GM19328 (cell line): ENCODE measurements at regions not wholly inside any gene's neighbourhood (a gene's known extent, or its start where the extent isn't known, plus 50 kb on each side); places are given as distances from the start of the nearest gene placed in this dataset.

ENCODE experiments used
- ATAC-seq: cut with Tn5 transposase; IDR thresholded peaks from one replicate; pipeline ENCODE4 v1.9.1; 2021; ENCODE audit warnings: mild to moderate bottlenecking, moderate library complexity; ENCODE audit not compliant: unreplicated experiment

- ATAC-seq: no peak
Observed at GRCh38 chr4:186927624-186928023, 204.0 kb upstream of the FAT1 start.

- no peak for ATAC-seq
Observed at GRCh38 chr4:186930024-186930423, 206.4 kb upstream of the FAT1 start.

- ATAC-seq: no peak
Observed at GRCh38 chr4:186931519-186931918, 207.9 kb upstream of the FAT1 start.

- ATAC-seq: no peak
Observed at GRCh38 chr4:186932196-186932595, 208.5 kb upstream of the FAT1 start.

GRCh38 chr4:186932631-186933187, 209.1 kb upstream of the FAT1 start:
- ATAC-seq: no peak

GRCh38 chr4:186934244-186934643, 210.6 kb upstream of the FAT1 start:
- no peak for ATAC-seq

GRCh38 chr4:186934841-186935443, 211.3 kb upstream of the FAT1 start:
- no peak for ATAC-seq

GRCh38 chr4:186935901-186936300, 212.2 kb upstream of the FAT1 start:
- no peak for ATAC-seq

- no peak for ATAC-seq
Observed at GRCh38 chr4:186936496-186937375, 213.1 kb upstream of the FAT1 start.

GRCh38 chr4:186939226-186939625, 215.6 kb upstream of the FAT1 start:
- ATAC-seq: no peak

GRCh38 chr4:186939766-186940165, 216.1 kb upstream of the FAT1 start:
- no peak for ATAC-seq

- no peak for ATAC-seq
Observed at GRCh38 chr4:186940476-186940875, 216.8 kb upstream of the FAT1 start.

GRCh38 chr4:186942758-186943377, 219.2 kb upstream of the FAT1 start:
- ATAC-seq: no peak

GRCh38 chr4:186943411-186943810, 219.8 kb upstream of the FAT1 start:
- ATAC-seq: no peak

GRCh38 chr4:186946136-186946535, 222.5 kb upstream of the FAT1 start:
- ATAC-seq: no peak

- ATAC-seq: no peak
Observed at GRCh38 chr4:186946682-186947294, 223.1 kb upstream of the FAT1 start.

- ATAC-seq: no peak
Observed at GRCh38 chr4:186948361-186949242, 224.9 kb upstream of the FAT1 start.

- ATAC-seq: no peak
Observed at GRCh38 chr4:186949847-186950246, 226.2 kb upstream of the FAT1 start.

GRCh38 chr4:186952709-186953108, 229.1 kb upstream of the FAT1 start:
- ATAC-seq: no peak

- no peak for ATAC-seq
Observed at GRCh38 chr4:186953599-186954260, 230.1 kb upstream of the FAT1 start.
